ENCODE measurements at regions not wholly inside any gene's neighbourhood (a gene's known extent, or its start where the extent isn't known, plus 50 kb on each side); places are given as distances from the start of the nearest gene placed in this dataset.

GRCh38 chr13:47455626-47456025 is 545.4 kb downstream of the SUCLA2 start:
- no peaks in the 10 kb centered on the region for H3K9me3 ChIP-seq
- no peaks in the 10 kb centered on the region for H3K4me1 ChIP-seq
- no peaks in the 10 kb centered on the region for H3K36me3 ChIP-seq (ENCODE audit: insufficient read depth in 1 of 2, low read depth in 1 of 2)
- H3K27ac ChIP-seq, result no peak overlapping the region
- DNase-seq (no peak), ATAC-seq (no peak)
- no peak for TF ChIP-seq CTCF (IDR thresholded peaks at IDR 0.05)
- intact Hi-C loops (cut with DNase I), result no loop called here
- H3K27me3 ChIP-seq (ENCODE audit: insufficient read depth in 3 of 3, low read length in 2 of 3), result no peaks in the 10 kb centered on the region
- no peak overlapping the region for H3K4me3 ChIP-seq

- intact Hi-C loops (cut with DNase I), result no loop called here
- H3K27me3 ChIP-seq (ENCODE audit: insufficient read depth in 3 of 3, low read length in 2 of 3), result no peaks in the 10 kb centered on the region
- H3K4me1 ChIP-seq, result no peaks in the 10 kb centered on the region
- DNase-seq (no peak), ATAC-seq (no peak)
- H3K36me3 ChIP-seq (ENCODE audit: insufficient read depth in 1 of 2, low read depth in 1 of 2), result no peaks in the 10 kb centered on the region
- TF ChIP-seq CTCF (IDR thresholded peaks at IDR 0.05), result no peak
- no peaks in the 10 kb centered on the region for H3K9me3 ChIP-seq
- no peak overlapping the region for H3K27ac ChIP-seq
- H3K4me3 ChIP-seq, result no peak overlapping the region
- WGBS, 3 donors, result 37 to 54% (median 51%) methylated on average over 3 of the region's 3 CpGs
Observed at GRCh38 chr13:47454986-47455385, 546.1 kb downstream of the SUCLA2 start.

GRCh38 chr13:47437406-47437805 is 540.6 kb upstream of the HTR2A start:
- Histone ChIP-seq H3K4me3 (no peak overlapping the region), H3K9me3 (no peaks in the 10 kb centered on the region), H3K36me3 (ENCODE audit: insufficient read depth in 1 of 2, low read depth in 1 of 2) (no peaks in the 10 kb centered on the region), H3K27me3 (ENCODE audit: insufficient read depth in 3 of 3, low read length in 2 of 3) (no peaks in the 10 kb centered on the region), H3K27ac (no peak overlapping the region), H3K4me1 (no peaks in the 10 kb centered on the region)
- intact Hi-C loops (cut with DNase I), result no loop called here
- no peak for ATAC-seq
- no peak for DNase-seq
- TF ChIP-seq CTCF (IDR thresholded peaks at IDR 0.05), result no peak
- 59 to 68% (median 64%) methylated on average over 2 of the region's 2 CpGs for WGBS, 3 donors

GRCh38 chr13:47433461-47434005 is 536.7 kb upstream of the HTR2A start:
- no peak overlapping the region for H3K4me3 ChIP-seq
- no peaks in the 10 kb centered on the region for H3K27me3 ChIP-seq (ENCODE audit: insufficient read depth in 3 of 3, low read length in 2 of 3)
- TF ChIP-seq CTCF (IDR thresholded peaks at IDR 0.05), result no peak
- no peaks in the 10 kb centered on the region for H3K36me3 ChIP-seq (ENCODE audit: insufficient read depth in 1 of 2, low read depth in 1 of 2)
- no peaks in the 10 kb centered on the region for H3K4me1 ChIP-seq
- WGBS, 3 donors, result 89 to 94% (median 91%) methylated on average over 2 of the region's 2 CpGs
- intact Hi-C loops (cut with DNase I), result no loop called here
- no peaks in the 10 kb centered on the region for H3K9me3 ChIP-seq
- DNase-seq (no peak), ATAC-seq (no peak)
- no peak overlapping the region for H3K27ac ChIP-seq

GRCh38 chr13:47426126-47426849 is 529.4 kb upstream of the HTR2A start:
- WGBS, 3 donors, result 26 to 57% (median 36%) methylated on average over 3 of the region's 3 CpGs
- H3K27ac ChIP-seq, result no peak overlapping the region
- TF ChIP-seq CTCF (IDR thresholded peaks at IDR 0.05), result no peak
- ATAC-seq (peak; percentile 53 to 94 (median 83)), DNase-seq (peak in 1 of 2 donors; percentile 30)
- no peaks in the 10 kb centered on the region for H3K9me3 ChIP-seq
- no peak overlapping the region for H3K4me3 ChIP-seq
- H3K36me3 ChIP-seq (ENCODE audit: insufficient read depth in 1 of 2, low read depth in 1 of 2), result no peaks in the 10 kb centered on the region
- intact Hi-C loops (cut with DNase I), result no loop called here
- H3K4me1 ChIP-seq, result no peaks in the 10 kb centered on the region
- H3K27me3 ChIP-seq (ENCODE audit: insufficient read depth in 3 of 3, low read length in 2 of 3), result no peaks in the 10 kb centered on the region

Data from psoas muscle (tissue), 7 donors.